ENCODE measurements at regions not wholly inside any gene's neighbourhood (a gene's known extent, or its start where the extent isn't known, plus 50 kb on each side); places are given as distances from the start of the nearest gene placed in this dataset.

DNA sequence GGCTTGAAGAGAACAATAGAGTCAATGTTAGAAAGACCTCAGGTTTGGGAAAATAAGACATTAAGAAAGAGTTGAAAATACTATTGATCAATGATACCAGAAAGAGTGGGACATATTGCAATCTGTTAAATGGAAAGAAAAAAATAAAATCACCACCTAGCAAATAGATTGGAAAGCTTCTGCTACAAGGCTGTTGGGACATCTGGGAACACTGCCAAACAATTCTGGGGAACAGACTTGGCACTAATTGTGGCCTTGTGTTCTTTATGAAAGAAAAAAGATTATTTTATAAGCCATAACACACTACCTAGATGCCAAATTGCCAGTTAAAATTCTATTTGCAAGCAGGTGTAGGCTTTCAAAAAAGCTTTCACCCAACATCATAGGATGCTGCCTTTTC lies 137.8 kb downstream of the TSEN15 start:
- H3K4me1 ChIP-seq, result no peaks in the 10 kb centered on the region
- DNase-seq (no peak), ATAC-seq (no peak)
- no peak overlapping the region for H3K27ac ChIP-seq
- H3K4me3 ChIP-seq, result no peak overlapping the region
- no peaks in the 10 kb centered on the region for H3K36me3 ChIP-seq
- no peaks in the 10 kb centered on the region for H3K27me3 ChIP-seq (ENCODE audit: low read depth)
- no peaks in the 10 kb centered on the region for H3K9me3 ChIP-seq
- TF ChIP-seq, protein P1, sequence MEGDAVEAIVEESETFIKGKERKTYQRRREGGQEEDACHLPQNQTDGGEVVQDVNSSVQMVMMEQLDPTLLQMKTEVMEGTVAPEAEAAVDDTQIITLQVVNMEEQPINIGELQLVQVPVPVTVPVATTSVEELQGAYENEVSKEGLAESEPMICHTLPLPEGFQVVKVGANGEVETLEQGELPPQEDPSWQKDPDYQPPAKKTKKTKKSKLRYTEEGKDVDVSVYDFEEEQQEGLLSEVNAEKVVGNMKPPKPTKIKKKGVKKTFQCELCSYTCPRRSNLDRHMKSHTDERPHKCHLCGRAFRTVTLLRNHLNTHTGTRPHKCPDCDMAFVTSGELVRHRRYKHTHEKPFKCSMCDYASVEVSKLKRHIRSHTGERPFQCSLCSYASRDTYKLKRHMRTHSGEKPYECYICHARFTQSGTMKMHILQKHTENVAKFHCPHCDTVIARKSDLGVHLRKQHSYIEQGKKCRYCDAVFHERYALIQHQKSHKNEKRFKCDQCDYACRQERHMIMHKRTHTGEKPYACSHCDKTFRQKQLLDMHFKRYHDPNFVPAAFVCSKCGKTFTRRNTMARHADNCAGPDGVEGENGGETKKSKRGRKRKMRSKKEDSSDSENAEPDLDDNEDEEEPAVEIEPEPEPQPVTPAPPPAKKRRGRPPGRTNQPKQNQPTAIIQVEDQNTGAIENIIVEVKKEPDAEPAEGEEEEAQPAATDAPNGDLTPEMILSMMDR (IDR thresholded peaks at IDR 0.05), result no peak
- intact Hi-C loops (cut with DNase I), result no loop called here

DNA sequence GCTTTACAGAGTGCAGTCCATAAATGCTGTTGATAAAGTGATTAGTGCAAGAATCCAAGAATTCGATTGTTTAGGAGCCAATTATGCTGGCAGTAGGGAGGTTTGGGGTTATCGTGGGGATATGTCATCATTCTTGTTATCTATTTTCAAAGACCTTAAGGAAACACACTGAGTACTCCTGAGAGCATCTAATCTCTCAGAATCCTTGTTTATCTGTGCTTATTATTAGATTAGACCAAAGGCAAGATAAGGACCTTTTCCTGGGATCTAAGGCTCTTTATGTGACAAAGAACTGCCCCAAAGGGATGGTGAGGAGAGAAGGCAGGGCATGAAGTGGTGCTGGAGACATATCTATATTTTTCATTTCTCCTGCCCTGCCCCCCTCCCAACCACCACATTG lies 139.1 kb downstream of the TSEN15 start:
- ATAC-seq (no peak), DNase-seq (no peak)
- Histone ChIP-seq H3K9me3 (no peaks in the 10 kb centered on the region), H3K36me3 (no peaks in the 10 kb centered on the region), H3K27me3 (ENCODE audit: low read depth) (no peaks in the 10 kb centered on the region), H3K4me1 (no peaks in the 10 kb centered on the region), H3K4me3 (no peak overlapping the region), H3K27ac (no peak overlapping the region)
- TF ChIP-seq, protein P1 (IDR thresholded peaks at IDR 0.05), result no peak
- intact Hi-C loops (cut with DNase I), result no loop called here

DNA sequence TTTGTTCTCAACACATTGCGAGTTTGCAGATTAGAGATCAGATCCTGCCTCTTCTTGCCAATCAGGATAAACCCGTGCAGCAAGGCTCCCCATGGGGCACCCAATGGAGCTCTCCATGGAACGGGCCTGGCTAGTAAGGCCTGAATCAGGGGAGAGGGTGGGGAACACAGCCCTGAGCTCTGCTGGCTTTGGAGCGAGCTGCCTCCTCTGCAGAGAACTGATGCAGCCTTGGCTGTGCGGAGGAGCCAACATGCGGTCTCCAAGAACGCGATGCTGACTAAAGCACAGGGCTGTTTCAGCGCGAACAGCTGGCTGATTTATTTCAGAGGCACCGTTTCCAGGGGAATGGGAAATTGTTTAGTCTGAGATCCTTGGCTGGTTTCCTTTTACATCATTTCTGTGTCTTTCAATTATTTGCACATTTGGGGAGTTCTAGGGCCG lies 139.7 kb downstream of the TSEN15 start:
- H3K27ac ChIP-seq, result no peak overlapping the region
- TF ChIP-seq, protein P1 (IDR thresholded peaks at IDR 0.05), result no peak
- H3K4me3 ChIP-seq, result no peak overlapping the region
- peak; percentile 64 to 67 for ATAC-seq
- H3K4me1 ChIP-seq, result no peaks in the 10 kb centered on the region
- intact Hi-C loops (cut with DNase I), result no loop called here
- no peaks in the 10 kb centered on the region for H3K9me3 ChIP-seq
- no peaks in the 10 kb centered on the region for H3K27me3 ChIP-seq (ENCODE audit: low read depth)
- DNase-seq, result no peak
- no peaks in the 10 kb centered on the region for H3K36me3 ChIP-seq

DNA sequence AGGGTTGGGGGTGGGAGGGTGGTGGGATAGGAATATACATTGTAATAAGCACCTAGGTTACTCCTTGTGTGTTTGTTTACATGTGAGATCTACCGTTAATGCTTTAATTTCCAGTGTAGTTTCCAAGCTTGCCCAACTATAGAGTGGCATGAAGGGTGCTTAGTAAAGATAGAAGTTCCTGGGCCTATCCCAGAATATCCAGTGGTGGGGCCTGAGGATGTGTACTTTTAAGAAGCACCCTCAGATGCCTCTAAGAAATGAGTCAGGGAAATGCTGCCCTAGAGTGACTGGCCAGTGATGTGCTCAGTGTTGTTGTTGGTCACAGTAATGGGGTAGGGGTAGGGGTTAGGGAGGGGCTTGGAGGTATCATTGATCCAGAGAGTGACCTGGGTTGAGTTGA lies 141.3 kb downstream of the TSEN15 start:
- ATAC-seq, result no peak
- intact Hi-C loops (cut with DNase I), result no loop called here
- TF ChIP-seq, protein P1 (IDR thresholded peaks at IDR 0.05), result no peak
- no peaks in the 10 kb centered on the region for H3K9me3 ChIP-seq
- H3K36me3 ChIP-seq, result no peaks in the 10 kb centered on the region
- no peaks in the 10 kb centered on the region for H3K27me3 ChIP-seq (ENCODE audit: low read depth)
- DNase-seq, result no peak
- no peak overlapping the region for H3K27ac ChIP-seq
- no peak overlapping the region for H3K4me3 ChIP-seq
- no peaks in the 10 kb centered on the region for H3K4me1 ChIP-seq

DNA sequence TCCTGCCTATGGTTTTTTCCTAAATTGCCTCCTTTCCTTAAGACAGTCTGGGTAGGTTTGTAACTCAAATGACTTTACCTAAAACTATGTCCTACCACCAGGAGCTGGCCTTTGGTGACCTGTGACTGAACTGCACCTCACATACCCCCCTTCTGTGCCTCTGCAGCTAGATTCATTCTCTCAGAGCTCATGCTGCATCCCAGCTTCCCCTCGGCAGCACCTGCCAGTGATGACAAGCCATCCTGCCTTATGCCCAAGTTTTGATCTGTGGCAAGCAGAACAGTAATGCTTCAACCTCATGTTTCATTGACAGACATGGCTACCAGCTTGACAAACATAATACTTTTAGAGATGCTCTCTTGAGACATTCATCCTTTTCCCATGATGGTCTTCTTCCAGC lies 141.9 kb downstream of the TSEN15 start:
- no peak for DNase-seq

More for the DNA sequence above, 141.9 kb downstream of the TSEN15 start:
- H3K9me3 ChIP-seq, result no peaks in the 10 kb centered on the region
- intact Hi-C loops (cut with DNase I), result no loop called here
- no peaks in the 10 kb centered on the region for H3K4me1 ChIP-seq
- H3K36me3 ChIP-seq, result no peaks in the 10 kb centered on the region
- ATAC-seq, result no peak
- TF ChIP-seq, protein P1 (IDR thresholded peaks at IDR 0.05), result no peak
- no peak overlapping the region for H3K27ac ChIP-seq
- no peak overlapping the region for H3K4me3 ChIP-seq
- H3K27me3 ChIP-seq (ENCODE audit: low read depth), result no peaks in the 10 kb centered on the region
